ENCODE measurements at regions not wholly inside any gene's neighbourhood (a gene's known extent, or its start where the extent isn't known, plus 50 kb on each side); places are given as distances from the start of the nearest gene placed in this dataset.
"Not testable (repeated sequence)": the region's sequence is repeated elsewhere in the genome, so short reads cannot be mapped to it uniquely, and the experiment has no call there.

DNA sequence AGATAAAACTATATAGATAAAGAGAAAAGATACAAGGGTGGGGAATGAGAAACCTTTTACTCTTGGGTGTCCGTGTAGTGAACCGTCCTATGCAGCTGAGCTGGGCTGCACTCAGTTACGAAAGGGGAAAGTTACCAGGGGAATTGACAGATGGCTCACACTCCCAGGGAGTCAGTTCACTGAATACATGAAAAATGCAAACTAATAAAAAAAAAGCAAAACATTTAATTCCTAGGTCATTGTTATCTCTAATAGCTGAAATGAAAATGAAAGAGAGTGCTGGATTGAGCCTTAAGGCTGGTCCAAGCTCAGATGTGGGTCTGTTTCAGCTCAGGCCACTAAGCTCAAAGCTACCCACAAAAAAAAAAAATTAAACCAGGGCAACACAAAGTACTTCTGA, 138.0 kb downstream of the THBS2 start:
- DNase-seq (ENCODE audit: unreplicated experiment), result no peak
- BruUV-seq (replicated peaks), result no TSS peak
- Mint-ChIP-seq H3K27me3 (ENCODE audit: insufficient read depth, unreplicated experiment) (no peaks in the 10 kb centered on the region), H3K36me3 (ENCODE audit: insufficient read depth, unreplicated experiment) (no peaks in the 10 kb centered on the region), H3K4me1 (ENCODE audit: insufficient read depth, unreplicated experiment) (no peaks in the 10 kb centered on the region), H3K9me3 (ENCODE audit: unreplicated experiment) (no peaks in the 10 kb centered on the region), H3K27ac (ENCODE audit: low read depth, unreplicated experiment) (no peak overlapping the region), H3K4me3 (ENCODE audit: unreplicated experiment) (no peak overlapping the region)
- POLR2A ChIA-PET, result interaction anchor here (1.1 kb wide), 1 partner anchor 8 kb away, joined by 3 read pairs; no protein-coding TSS in a partner anchor
- TF ChIP-seq, protein P1, sequence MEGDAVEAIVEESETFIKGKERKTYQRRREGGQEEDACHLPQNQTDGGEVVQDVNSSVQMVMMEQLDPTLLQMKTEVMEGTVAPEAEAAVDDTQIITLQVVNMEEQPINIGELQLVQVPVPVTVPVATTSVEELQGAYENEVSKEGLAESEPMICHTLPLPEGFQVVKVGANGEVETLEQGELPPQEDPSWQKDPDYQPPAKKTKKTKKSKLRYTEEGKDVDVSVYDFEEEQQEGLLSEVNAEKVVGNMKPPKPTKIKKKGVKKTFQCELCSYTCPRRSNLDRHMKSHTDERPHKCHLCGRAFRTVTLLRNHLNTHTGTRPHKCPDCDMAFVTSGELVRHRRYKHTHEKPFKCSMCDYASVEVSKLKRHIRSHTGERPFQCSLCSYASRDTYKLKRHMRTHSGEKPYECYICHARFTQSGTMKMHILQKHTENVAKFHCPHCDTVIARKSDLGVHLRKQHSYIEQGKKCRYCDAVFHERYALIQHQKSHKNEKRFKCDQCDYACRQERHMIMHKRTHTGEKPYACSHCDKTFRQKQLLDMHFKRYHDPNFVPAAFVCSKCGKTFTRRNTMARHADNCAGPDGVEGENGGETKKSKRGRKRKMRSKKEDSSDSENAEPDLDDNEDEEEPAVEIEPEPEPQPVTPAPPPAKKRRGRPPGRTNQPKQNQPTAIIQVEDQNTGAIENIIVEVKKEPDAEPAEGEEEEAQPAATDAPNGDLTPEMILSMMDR (IDR thresholded peaks at IDR 0.05; ENCODE audit: unreplicated experiment), result no peak
- intact Hi-C loops (cut with micrococcal nuclease), result no loop called here
- CTCF ChIA-PET, result interaction anchor here (0.6 to 0.7 kb wide), 2 partner anchors 23 to 827 kb away, joined by 3 to 5 read pairs; no protein-coding TSS in a partner anchor

- H3K4me1 Mint-ChIP-seq (ENCODE audit: insufficient read depth, unreplicated experiment); H3K9me3 Mint-ChIP-seq (ENCODE audit: unreplicated experiment); H3K4me3 Mint-ChIP-seq (ENCODE audit: unreplicated experiment); intact Hi-C loops (cut with micrococcal nuclease); BruUV-seq (replicated peaks); H3K27me3 Mint-ChIP-seq (ENCODE audit: insufficient read depth, unreplicated experiment); H3K27ac Mint-ChIP-seq (ENCODE audit: low read depth, unreplicated experiment); H3K36me3 Mint-ChIP-seq (ENCODE audit: insufficient read depth, unreplicated experiment): not testable (repeated sequence)
- POLR2A ChIA-PET, result interaction anchor here (0.9 to 1.1 kb wide), 3 partner anchors 9 to 178 kb away, joined by 3 to 4 read pairs (median 3); no protein-coding TSS in a partner anchor
- DNase-seq (ENCODE audit: unreplicated experiment), result peak; percentile 38
- CTCF ChIA-PET, result interaction anchor here (0.7 to 1.0 kb wide), 2 partner anchors 22 to 70 kb away, joined by 3 read pairs; no protein-coding TSS in a partner anchor
Observed at GRCh38 chr6:169114632-169115031, 139.0 kb downstream of the THBS2 start.

- DNase-seq (ENCODE audit: unreplicated experiment), result no peak
- H3K27ac Mint-ChIP-seq (ENCODE audit: low read depth, unreplicated experiment), result no peak overlapping the region
- no peaks in the 10 kb centered on the region for H3K27me3 Mint-ChIP-seq (ENCODE audit: insufficient read depth, unreplicated experiment)
- no peaks in the 10 kb centered on the region for H3K4me1 Mint-ChIP-seq (ENCODE audit: insufficient read depth, unreplicated experiment)
- H3K36me3 Mint-ChIP-seq (ENCODE audit: insufficient read depth, unreplicated experiment), result no peaks in the 10 kb centered on the region
- CTCF ChIA-PET, result interaction anchor here (0.6 to 0.7 kb wide), 2 partner anchors 529 to 551 kb away, joined by 3 to 4 read pairs; no protein-coding TSS in a partner anchor
- POLR2A ChIA-PET, result interaction anchor here (1.1 kb wide), 1 partner anchor 15 kb away, joined by 4 read pairs; no protein-coding TSS in a partner anchor
- H3K9me3 Mint-ChIP-seq (ENCODE audit: unreplicated experiment), result peaks cover 14% of the 10 kb centered on the region
- intact Hi-C loops (cut with micrococcal nuclease), result no loop called here
- TF ChIP-seq, protein P1 (IDR thresholded peaks at IDR 0.05; ENCODE audit: unreplicated experiment), result no peak
- BruUV-seq (replicated peaks), result no TSS peak
- H3K4me3 Mint-ChIP-seq (ENCODE audit: unreplicated experiment), result no peak overlapping the region
Observed at GRCh38 chr6:169112483-169113320, 140.9 kb downstream of the THBS2 start.

- Mint-ChIP-seq H3K36me3 (ENCODE audit: insufficient read depth, unreplicated experiment) (no peaks in the 10 kb centered on the region), H3K27ac (ENCODE audit: low read depth, unreplicated experiment) (no peak overlapping the region), H3K9me3 (ENCODE audit: unreplicated experiment) (peaks cover 14% of the 10 kb centered on the region), H3K27me3 (ENCODE audit: insufficient read depth, unreplicated experiment) (no peaks in the 10 kb centered on the region), H3K4me1 (ENCODE audit: insufficient read depth, unreplicated experiment) (no peaks in the 10 kb centered on the region), H3K4me3 (ENCODE audit: unreplicated experiment) (no peak overlapping the region)
- TF ChIP-seq, protein P1 (IDR thresholded peaks at IDR 0.05; ENCODE audit: unreplicated experiment), result no peak
- intact Hi-C loops (cut with micrococcal nuclease), result no loop called here
- no TSS peak for BruUV-seq (replicated peaks)
- ChIA-PET CTCF (interaction anchor here (0.6 kb wide), 1 partner anchor 758 kb away, joined by 3 read pairs; no protein-coding TSS in a partner anchor), POLR2A (interaction anchor here (0.8 kb wide), 1 partner anchor 64 kb away, joined by 3 read pairs; no protein-coding TSS in a partner anchor)
- no peak for DNase-seq (ENCODE audit: unreplicated experiment)
Observed at GRCh38 chr6:169111203-169111602, 142.4 kb downstream of the THBS2 start.

Data from MCF 10A (cell line).